Endometrial microvascular endothelial cells (primary cell): ENCODE measurements at regions not wholly inside any gene's neighbourhood (a gene's known extent, or its start where the extent isn't known, plus 50 kb on each side); places are given as distances from the start of the nearest gene placed in this dataset.
"Not testable (repeated sequence)": the region's sequence is repeated elsewhere in the genome, so short reads cannot be mapped to it uniquely, and the experiment has no call there.

Source experiments
- in situ Hi-C: cut with HindIII; loops from 2 replicates; pipeline ENCODE4 v1.10.0; 2017; ENCODE audit warnings: low sequenced_read_pairs, low pct_unique_long_range_greater_than_20kb; ENCODE audit errors: inconsistent ontology term

DNA sequence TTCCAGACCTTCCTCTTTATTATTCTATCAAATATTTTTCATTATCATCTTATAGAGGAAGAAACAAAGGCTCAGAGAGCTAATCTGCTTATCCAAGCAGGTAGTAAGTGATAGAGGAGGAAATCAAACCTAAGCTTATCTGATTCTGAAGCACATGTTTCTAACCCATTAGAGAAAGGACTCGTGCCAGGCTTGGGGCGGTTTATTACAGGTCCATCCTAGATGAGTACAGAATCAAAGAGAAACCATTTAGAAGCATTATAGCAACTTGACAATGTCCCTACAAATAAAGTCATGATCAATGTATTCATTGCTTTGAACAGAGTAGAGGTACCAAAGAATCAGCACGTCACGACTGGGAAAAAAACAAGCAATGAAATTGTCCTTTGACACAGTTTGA, 303.0 kb downstream of the CYRIA start:
- in situ Hi-C loops: no loop called here

DNA sequence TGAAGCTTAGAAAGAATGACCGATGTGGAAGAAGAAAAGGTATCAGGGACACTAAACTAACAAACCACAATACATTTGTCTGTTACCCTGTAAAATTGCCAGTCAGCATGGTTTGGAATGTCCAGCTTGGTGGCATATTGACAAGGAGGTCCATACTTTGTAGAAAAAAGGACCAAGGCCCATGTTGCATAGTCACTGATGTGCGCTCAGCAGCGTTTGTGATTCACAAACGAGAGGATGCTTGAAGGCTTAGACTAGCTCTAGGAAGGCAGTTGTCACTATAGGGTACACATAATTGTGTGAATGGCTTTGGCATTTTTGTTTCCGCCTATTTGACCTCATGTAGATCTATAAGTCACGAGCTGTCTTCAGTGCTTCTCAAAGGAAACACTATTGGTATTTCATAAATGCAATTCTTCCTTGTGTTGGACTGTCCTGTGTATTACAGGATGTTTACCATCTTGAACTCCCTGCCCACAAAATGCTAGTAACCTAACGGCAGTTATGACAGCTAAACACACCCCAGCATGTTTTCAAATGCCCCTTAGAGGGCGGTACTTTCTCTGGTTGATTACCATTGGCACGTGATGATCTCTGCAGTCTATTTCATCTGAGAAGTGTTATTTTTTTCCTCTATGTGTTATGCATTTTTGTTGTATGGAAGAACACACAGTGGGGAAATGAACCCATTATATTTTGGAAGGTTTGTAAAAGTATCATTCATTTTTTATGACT, 304.2 kb downstream of the CYRIA start:
- in situ Hi-C loops: no loop called here

DNA sequence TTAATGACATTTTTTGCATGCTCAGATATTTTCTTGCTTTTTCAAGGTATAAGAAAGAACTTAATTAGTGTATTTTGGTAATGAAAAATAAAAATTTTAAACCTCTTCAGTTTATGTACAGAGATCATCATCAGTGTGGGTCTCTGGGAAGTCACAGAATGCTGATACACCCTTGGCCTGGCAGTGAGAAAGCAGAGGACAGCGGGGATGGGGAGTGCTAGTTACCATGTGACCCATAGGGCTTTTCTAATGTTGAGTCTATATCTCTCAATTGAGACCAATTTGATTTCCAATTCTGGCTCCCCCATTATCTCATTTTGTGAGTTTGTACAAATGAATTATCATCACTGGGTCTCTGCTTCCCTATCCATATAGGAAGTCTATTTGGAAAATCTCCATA, 305.7 kb downstream of the CYRIA start:
- in situ Hi-C loops: no loop called here

DNA sequence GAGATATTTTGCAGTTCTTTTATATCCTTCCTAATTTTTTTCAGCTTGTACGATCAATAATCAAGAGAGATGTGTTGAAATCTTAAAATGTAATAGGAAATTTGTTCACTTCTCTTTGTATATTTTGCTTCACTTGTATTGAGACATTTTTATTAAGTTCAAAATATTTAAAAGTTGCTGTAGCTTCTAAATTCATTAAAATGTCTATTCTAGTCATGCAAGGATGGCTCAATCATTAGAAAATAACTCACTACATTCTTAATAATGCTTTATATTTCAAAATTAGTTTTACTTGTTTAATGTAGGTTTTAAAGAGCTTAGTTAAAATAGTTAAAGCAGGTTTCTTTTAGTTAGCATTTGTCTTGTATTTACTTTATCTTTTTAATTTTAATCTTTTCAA, 308.4 kb downstream of the CYRIA start:
- in situ Hi-C loops: no loop called here

DNA sequence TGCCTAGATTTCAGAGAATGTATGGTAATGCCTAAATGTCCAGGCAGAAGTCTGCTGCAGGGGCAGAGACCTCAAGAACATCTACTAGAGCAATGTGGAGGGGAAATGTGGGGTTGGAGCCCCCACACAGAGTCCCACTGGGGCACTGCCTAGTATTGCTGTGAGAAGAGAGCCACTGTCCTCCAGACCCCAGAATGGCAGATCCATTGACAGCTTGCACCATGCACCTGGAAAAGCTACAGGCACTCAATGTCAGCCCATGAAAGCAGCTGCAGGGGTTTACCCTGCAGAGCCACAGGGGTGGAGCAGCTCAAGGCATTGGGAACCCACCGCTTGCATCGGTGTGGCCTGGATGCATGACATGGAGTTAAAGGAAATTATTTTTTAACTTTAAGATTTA, 314.1 kb downstream of the CYRIA start:
- in situ Hi-C loops: no loop called here

DNA sequence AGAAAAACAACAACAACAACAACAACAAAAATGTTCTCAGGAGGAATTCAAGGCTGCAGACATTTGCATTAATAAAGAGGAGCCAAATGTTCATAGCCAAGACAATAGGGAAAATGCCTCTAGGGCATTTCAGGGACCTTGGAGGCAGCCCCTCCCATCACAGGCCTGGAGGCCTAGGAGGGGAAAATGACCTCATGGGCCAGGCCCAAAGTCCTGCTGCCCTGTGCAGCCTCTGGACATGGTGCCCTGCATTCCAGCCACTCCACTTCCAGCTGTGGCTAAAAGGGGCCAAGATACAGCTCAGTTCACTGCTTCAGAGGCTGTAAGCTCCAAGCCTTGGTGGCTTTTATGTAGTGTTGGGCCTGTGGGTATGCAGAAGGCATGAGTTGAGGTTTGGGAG, 314.5 kb downstream of the CYRIA start:
- in situ Hi-C loops: no loop called here

DNA sequence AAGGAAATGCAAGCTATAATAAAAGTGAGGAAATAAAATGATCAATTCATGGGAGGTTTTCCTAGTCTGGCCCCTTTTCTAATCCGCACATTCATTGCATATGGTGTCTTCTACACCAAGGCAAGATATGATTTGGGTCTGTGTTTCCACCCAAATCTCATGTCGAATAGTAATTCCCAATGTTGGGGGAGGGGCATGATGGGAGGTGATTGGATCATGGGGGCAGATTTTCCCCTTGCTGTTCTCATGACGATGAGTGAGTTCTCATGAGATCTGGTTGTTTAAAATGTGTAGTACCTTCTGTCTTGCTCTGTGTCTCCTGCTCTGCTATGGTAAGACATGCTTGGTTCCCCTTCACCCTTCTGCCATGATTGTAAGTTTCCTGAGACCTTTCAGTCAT, 315.4 kb downstream of the CYRIA start:
- in situ Hi-C loops: no loop called here

DNA sequence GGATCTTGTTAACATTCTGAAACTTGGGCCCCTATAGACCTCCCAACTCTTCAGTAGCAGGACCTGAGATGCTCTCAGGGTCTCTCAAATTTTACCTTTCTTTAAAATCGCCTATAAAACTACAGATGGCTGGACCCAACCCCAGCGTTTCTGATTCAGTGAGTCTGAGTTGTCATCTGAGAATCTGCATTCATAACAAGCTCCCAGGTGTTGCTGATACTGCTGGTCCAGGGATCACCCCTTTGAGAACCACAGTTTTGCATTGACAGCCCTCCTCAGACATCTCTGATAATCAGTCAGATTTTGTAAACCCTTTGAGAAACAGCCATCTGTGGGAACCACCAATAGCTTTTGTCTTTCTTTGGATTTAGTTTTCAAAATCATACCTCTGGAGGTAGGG, 315.8 kb downstream of the CYRIA start:
- in situ Hi-C loops: no loop called here

DNA sequence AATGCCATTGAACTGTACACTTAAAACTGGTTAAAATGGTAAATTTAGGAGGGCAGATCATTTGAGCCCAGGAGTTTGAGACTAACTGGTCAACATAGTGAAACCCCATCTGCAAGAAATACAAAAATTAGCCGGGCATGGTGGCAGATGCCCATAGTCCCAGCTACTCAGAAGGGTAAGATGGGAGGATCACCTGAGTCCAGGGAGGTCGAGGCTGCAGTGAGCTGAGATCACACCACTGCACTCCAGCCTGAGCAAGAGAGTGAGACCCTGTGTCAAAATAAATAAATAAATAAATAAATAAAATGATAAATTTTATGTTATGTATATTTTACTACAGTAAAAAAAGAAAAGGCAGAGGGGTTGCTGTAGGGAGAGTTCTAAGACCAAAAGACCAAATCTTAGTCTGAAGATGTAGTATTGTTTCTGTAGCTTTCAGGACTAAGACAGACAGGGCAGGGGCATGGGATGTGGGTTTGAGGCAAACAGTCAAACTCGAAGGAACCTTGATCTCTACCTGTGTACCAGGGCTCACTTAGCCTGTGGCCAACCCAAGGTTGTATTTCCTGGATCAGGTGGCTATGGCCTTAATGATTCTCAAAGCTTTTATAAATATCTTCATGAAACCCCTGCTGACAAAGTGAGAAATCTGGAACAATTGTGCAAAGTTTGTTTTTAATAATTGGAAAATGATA, 316.7 kb downstream of the CYRIA start:
- in situ Hi-C loops: no loop called here

DNA sequence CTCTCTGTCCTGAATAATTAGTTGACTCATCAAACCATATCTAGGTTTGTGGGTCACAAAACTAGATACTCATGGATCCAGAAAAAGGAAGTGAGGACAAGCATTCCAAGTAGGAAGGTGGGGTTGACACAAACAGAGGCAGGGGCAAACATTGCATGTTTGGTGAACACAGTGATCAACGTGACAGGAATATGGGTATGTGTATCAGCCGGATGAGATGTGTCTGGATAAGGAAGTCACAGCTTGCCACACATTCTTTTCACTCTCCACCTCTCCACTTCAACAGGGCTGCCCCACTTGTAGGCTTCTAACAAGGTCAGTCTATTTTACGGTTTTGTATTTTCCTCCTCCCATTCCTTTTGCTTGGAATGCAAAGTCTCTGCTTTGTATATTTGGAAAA, 319.0 kb downstream of the CYRIA start:
- in situ Hi-C loops: no loop called here

DNA sequence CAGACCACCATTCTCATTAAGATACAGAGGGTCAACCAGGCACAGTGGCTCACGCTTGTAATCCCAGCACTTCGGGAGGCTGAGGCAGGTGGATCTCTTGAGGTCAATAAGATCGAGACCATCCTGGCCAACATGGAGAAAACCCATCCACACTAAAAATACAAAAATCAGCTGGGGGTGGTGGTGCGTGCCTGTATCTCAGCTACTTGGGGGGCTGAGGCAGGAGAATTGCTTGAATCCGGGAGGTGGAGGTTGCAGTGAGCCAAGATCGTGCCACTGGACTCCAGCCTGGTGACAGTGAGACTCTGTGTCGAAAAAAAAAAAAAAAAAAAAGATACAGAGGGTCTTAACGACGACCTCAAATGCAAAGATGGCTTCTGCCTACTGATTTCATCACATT, 320.4 kb downstream of the CYRIA start:
- in situ Hi-C loops: not testable (repeated sequence)

DNA sequence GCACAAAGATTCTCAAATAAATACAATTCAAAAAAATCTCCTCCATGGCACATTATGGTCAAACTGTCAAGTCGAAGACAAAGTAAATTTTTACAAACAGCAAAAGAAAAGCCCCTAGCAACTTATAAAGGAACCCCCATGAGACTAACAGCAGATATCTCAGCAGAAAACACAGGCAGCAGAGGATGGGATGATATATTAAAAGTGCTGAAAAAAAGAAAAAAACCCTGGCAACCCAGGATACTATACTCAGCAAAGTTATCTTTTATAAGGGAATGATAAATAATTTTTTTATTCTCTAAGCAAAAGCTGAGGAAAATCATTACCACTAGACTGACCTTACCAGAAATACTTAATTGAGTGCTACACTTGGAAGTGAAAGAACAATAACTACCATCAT, 326.4 kb downstream of the CYRIA start:
- in situ Hi-C loops: no loop called here

DNA sequence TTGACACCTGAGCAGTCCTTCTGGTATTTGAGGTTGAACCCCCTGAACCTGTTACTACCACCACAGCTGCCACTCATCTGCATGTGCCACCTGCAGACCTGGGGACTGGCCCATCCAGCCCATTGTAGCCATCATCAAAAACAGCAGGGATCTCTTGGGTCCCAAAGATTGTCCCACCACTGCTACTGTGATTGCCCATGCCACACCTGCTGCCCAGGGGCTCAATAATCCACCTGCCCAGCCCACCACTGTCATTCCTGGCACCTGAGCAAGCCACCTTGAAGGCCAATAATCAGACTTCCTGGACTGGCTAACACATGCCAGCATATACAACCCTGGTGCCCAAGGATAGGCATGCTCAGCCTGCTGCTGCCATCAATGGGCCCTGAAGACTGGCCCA, 327.6 kb downstream of the CYRIA start:
- in situ Hi-C loops: no loop called here

DNA sequence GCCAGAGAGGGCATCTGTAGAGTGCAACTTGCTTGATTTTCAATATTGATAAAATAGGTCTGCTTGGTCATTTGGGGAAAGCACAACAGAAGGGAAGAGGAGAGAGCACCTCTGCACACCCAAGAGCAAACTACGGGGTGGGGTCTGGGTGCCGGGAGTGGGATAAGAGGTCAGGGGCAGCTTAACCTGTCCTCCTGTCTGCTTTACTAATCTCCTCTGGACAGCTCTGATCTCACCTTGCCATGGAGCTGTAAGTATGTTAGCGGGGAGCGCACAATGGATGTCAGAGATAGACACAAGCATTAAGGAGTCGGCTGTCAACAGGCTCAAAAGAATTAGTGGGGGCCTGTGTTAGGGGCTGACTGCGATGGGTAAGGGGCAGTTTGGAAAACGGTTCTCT, 328.7 kb downstream of the CYRIA start:
- in situ Hi-C loops: no loop called here

DNA sequence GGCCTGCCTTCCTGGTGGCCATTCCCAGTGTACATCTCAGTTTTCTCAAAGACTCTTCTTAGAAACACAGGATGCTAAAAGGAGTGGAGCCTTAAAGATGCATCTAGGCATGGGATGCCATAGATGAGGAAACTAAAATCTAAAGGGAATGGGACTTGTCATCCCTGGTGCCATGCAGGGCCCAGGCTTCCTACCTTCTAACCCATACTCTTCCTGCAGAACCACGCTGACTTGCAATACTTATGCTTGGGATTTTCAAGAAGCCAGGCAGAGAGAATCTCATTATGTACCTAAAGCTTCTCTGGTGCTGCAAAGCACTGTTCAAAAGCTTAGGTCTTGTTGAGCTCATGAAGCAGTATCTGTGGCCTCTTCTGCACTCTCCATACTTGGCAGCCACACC, 329.1 kb downstream of the CYRIA start:
- in situ Hi-C loops: no loop called here

DNA sequence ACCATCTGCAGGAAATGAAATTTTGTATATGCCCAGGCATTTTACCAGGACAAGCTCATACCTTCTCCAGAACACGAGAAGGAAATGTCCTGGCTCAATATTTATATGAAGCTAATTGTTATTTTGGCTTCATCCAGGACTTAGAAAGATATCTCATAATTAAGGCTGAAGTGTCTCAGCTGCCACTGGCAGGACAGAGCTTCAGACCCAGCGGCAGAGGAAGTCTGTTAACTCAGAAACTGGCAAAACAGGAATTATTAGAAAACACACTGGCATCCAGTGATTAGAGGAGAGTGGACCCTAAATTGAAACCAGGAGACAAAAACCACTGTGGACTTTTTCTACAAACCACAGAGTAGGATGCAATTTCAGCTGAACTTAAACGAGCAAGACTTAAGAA, 329.7 kb downstream of the CYRIA start:
- in situ Hi-C loops: no loop called here

DNA sequence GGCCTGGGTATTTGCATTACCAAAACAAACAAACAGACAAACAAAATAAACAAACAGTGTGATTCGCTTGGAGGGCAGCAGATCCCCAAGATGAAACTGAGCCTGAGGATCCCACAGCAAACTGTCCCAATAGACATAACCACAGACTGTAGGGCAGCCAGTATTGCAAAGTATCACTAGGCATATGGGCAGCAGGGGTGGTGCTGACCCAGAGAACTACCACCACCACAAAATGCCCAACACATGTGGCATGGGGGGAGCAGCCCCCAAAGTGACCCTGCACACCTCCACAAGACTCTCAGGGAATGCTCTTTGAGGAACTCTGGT, 330.1 kb downstream of the CYRIA start:
- in situ Hi-C loops: no loop called here

DNA sequence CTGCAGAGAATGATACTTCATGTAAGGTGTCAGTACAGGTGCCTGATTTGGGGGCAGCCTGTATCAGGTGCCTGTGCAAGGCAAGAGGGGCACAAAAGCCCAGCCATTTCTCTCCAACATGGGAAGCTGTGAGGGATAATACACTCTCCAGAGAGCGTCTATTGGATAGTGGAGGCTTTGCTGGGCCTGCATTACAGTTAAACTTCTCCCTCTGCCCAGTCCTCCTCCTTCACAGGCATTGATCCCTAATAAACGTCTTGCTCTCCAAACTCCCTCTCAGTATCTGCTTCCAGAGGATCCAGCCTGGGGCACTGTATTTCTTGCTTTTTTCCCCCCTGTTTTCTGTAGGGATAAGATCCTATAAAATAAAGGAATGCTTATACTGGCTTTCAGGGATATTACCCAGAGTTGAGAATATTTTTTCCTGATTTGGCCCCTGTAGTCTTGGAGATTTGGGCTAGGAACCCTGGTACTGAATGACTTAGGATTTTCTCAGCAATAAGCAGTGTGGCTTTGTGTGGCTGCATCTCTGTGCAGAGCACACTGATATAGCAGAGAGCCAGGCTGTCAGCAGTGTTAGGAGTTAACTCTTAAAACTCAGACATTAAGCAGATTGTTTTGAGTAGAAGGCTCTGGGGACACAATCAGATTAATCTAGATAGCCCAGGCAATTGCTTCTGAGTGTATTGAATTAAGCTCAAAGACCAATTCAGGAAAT, 330.6 kb downstream of the CYRIA start:
- in situ Hi-C loops: no loop called here

DNA sequence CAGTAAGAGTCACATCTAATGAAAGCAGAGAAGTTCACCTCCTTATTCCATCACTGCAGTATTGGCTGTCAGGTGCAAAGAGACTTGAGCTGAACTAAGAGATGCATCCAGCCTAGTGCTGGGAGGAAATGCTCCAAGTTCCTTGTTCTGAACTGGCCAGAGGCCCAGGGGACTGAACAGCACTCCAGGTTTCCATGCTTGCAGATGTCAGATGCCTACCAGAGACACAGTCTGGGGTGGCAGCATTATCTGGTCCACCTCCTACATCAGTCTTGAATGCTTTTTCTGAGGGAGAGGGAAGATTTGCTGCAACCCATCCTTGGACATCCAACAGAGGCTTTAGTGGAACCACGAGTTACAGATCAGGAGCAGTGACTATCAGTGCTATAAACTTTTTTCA, 331.3 kb downstream of the CYRIA start:
- in situ Hi-C loops: no loop called here

DNA sequence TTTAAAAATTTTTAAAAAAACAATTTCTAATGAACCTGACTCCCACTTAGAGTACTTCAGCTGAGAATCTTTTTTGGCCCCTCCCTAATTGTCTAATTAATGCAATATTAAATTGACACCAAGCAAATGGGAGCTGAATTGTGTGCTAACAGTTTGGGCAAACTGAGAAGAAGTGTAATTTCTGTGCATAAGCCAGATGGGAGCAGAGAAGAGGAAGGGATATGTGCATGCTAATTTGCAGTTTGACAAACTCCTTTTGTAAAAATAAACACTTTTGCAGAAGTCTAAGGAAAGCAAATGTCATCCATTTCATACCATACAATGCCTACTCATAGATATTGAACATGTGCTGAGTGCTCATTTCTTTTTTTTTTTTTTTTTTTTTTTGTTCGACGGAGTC, 332.0 kb downstream of the CYRIA start:
- in situ Hi-C loops: no loop called here
